IPS-NIHi7 (cell line): ENCODE measurements at regions not wholly inside any gene's neighbourhood (a gene's known extent, or its start where the extent isn't known, plus 50 kb on each side); places are given as distances from the start of the nearest gene placed in this dataset.

Source experiments
- DNase-seq: peaks from one replicate; pipeline ENCODE4 v3.0.0; 2012; ENCODE audit warnings: mixed read lengths; ENCODE audit errors: extremely low spot score

DNA sequence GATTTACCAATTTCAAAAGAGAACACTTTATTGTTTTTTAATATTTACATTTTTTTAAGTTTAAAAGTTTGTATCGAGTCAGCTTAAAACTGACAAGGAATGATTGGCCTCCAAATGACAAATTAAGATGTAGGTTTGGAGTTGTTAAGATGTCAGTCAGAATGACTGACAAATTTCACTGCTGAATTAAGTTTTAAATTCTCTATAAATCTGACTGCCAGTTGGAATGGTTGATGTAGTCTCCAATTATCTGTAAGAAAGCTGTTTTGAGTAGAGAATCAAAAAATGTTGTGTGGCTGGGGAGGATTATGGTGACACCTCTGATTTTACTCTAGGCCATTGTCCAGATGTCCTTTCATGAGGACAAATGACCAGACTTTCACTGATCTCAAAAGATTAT is 165.3 kb upstream of the CDH20 start:
- DNase-seq: no peak

DNA sequence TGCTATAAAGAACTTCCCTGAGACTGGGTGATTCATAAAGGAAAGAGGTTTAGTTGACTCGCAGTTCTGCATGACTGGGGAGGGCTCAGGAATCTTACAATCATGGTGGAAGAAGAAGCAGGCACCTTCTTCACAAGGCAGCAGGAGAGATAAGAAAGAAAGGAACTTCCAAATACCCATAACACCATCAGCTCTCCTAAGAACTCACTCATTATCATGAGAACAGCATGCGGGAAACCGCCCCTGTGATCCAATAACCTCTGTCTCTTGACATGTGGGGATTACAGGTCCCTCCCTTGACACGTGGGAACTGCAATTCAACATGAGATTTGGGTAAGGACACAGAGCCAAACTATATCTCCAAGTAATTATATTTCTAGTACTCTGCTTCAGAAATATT is 163.8 kb upstream of the CDH20 start:
- DNase-seq: no peak

DNA sequence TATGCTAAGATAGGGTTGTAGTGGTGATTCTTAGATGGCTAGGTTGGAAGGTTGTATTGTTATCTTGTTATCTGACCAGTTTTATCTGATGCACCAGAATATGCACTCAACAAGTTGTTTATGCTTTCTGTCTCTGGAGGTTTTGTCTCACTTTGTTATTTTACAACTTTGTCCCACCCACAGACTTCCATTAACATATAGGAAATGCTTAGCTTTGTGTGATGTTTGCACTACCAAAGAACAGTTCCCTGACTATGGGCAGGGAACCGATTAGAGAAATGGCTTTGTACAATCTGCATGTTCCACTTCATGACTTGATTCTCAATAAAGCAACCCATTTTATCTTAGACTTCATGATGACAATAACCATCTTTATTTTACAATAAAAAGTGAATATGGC is 160.6 kb upstream of the CDH20 start:
- DNase-seq: no peak

DNA sequence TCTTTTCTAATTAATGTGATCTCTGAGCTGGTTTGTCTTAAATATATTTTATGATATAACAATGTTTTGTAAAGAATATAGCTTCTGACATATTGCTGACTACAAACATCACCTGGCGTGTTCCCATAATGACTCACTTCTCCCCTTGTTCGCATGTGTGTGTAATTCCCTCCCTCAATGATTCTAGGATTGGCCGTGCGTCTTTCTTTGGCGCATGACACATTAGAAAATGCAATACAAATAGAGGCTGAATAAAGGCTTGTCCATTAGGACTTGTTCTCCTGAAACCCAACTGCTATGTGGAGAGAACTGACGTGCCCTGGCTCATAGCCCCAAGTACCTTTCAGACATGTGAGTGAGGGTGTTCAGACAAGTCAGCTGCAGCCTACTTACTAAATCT is 159.7 kb upstream of the CDH20 start:
- no peak for DNase-seq

DNA sequence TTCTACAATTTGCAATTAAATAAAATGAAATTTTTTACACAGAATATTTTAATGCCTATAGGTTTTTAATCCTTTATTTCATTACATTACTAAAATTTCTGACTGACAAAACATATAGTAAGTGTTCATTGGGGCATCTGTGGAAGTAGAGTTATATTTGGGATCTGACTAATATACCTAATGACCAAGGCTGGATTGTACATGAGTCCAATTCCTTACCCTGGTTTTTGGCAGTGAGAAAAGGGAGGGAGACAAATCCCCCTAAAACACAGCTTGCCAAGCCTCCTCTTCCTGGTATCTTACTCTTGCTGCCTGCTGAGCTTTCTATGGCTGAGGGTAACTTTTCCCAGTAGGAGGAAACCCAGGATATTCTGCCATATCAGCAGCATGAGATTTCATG is 149.4 kb upstream of the CDH20 start:
- DNase-seq: no peak

DNA sequence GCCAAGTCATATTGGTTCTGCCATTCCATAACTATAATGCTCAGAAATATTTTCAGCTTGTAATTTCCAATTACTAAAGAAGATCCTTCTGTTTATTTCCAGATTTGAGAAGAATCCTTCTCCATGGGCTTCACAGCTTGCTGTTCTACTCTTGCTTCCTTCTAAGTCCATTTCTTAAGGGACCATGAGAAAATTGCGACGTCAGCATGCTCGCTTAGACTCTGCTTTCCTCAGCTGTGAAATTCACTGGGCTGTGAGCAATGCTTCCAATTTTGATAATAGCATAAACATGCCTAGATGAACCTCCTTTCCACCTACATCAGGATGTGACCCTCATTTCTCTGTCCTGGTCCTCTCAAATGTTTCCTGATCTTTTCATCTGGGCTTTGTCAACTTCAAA is 145.3 kb upstream of the CDH20 start:
- DNase-seq: no peak

DNA sequence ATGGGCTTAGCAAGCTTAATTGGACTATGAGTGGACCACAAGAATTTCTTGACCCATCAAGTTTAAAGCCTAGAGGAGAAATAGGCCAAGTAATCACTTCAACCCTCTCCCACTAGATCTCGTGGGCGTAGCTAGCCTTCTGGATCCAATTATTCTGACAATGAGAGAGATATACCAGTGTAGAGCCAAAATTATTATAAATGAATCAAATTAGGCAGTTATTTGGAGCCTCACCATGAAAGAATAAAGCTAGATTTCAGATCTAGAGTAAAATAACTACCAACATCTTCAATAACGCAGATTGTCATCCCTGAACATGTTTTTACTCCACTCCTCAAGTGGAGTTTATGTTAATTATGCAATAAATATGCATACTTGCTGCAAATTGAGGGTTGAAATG is 143.9 kb upstream of the CDH20 start:
- no peak for DNase-seq

DNA sequence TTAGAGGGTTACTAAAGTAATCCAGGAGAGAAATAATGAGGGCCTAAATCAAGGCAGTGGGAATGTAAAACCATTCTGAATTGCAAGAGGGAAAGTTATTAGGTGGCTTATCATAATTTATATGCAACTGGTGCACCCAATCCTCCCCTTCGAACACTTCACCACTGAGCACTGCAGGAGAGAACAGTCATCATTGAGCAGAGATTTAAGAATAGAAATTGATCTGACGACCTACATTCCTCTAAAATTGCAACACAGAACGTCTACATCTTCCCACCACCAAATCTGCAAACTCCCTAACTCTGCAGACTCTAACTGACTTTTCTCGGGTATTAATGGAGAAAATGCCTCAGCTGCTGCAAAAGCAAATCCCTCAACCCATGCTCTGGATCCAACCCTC is 138.5 kb upstream of the CDH20 start:
- DNase-seq: no peak

DNA sequence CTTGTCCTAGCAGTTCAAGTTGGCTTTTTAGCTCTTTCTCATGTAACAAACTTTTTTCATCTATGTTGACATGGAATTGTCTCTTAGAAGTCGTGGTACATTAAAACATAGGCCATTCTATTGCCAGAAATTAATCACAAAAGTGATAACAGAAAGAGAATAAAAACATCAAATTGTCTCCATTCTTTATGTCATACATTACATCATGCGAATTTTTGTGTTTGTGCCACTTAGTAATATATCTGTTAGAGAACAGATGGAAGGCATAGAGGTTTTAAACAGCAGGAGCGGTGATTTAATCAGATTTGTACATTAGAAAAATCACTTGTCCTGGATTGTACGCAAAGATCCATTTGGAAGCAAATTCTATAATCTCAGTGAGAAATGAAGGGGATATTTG is 136.5 kb upstream of the CDH20 start:
- no peak for DNase-seq

DNA sequence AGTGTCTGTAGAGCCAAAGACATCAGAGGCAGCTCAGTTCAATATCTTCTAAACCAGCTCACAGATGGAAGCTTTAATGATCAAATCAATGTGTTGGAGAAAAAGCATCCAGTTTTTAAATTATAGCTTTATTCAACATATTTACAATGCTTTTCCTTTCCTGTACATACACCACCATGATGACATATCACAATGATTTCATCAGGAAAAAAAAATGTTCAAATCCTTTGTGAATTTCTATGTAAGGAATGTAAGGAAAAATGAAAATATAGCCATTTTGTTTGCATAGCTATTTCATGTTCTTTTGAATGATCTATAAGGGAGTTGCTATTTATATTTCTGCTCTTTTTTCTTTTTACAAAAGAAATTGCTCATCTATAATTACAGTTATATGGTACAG is 134.7 kb upstream of the CDH20 start:
- DNase-seq: no peak

DNA sequence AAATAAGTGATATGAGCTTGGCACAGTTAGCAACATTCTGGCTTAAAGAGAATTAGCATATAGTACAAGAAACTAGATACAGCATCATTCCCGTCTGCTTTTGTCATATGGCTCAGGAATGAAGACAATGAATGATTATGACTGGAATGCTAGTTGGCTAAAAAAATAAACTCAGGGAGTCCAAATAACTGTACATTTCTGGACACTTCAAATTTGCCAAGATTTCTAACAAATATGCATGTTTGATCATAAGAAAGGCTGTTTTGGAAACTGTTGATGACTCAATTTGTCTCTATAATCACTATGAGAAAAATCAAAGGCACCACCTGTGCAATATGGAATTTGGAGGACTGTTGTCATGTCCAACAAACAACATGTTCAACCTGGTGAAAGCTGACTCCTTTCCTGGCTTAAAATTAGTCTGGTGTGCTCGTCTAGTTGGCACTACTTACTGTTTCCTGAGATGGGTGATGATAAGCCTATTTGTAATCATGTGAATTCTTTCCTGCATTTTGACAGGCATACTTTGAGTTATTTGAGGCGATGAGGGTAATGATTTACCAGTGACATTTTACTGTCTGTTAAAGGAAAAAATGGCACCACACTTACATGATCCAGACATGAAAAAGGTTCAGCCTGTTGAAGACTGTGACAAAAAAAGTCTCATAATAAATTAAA is 133.9 kb upstream of the CDH20 start:
- DNase-seq: no peak

DNA sequence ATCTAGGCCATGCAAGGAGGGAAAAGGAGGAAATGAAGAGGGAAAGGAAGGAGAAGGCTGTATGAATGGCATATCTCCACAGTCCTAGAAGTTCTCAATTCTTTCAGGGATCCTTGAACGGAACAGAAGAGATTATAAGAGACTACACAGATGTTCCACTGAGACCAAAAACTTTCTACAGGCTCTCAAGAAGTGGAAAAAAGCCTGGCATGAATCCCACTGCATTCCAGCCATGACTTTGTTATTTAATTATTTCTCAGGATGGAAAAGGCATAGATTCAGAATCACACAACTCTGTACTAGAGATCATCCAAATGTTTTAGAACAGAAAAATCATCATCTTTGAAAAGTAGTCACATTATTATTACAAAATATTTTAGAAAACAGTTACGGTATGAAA is 131.7 kb upstream of the CDH20 start:
- no peak for DNase-seq

DNA sequence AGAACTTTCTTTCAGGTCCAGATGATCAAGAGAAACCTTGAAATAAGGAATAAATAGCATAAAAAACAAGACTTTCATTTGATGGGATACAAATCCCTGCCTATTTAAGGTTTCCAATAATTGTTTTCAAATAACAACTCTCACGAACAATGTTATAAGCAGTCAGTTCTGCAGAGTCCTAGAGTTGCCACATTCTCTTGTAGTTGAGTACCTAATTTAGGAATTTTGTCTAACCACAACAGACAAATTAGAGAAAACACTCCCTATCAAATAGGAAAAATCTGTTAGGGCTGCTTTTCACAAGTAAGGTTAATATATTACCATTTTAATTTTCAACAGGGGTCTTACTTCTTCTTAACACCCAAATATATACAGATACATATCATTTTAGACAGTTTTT is 130.1 kb upstream of the CDH20 start:
- DNase-seq: no peak

DNA sequence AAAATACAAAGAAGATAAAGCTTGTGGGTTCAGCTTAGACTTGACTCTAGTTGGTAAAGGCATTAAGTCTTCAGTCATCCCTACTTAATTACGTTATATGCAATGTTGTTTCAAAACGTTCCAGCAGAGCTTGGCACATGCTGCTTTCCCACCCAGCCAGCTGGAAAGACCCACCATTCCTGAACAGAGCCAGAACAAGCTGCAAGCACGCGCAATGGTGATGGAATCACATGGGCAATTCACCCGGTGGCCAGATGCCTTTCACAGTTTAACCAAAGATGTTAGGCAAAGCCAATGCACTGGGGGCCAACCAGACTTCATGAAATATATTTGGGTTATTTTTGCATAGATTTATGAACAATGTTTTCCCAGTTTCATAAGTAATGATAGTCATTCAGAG is 123.4 kb upstream of the CDH20 start:
- no peak for DNase-seq

DNA sequence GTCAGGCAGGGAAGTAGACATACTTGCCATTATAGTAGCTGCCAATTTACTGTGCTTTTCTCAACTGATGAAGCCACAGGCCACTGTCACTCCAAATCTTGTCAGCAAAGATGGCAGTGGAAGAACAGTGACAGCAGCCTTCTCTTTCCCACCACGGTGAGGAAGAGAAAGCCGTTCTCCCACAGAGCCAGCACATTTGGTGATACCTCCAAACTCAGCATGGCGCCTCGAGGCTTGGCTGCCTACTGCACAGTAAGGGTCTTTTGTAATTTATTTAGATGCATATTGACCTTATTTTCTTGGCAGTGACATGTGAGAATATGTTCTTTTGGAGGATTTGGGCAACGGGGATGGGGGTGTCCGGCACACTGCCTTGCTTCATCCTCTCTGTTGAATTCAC is 117.2 kb upstream of the CDH20 start:
- DNase-seq: no peak

DNA sequence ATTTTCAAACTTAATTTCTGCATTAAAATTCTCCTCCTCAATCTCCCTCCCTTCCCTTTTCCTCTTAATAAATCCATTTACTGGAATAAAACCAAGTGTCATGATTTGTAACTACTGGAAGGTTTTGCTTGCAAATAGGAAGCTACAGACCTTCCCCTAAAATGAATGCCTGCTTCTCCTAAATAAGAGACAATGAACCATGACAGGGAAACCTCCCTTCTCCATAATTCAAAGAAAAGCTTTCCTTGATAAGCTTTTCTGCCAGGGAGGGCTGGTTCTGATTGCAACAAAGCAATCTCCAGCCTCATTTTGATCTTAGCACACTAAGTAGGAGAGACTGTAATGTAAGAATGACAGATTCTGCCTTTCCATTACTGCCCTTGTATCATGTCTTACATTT is 111.0 kb upstream of the CDH20 start:
- DNase-seq: no peak

DNA sequence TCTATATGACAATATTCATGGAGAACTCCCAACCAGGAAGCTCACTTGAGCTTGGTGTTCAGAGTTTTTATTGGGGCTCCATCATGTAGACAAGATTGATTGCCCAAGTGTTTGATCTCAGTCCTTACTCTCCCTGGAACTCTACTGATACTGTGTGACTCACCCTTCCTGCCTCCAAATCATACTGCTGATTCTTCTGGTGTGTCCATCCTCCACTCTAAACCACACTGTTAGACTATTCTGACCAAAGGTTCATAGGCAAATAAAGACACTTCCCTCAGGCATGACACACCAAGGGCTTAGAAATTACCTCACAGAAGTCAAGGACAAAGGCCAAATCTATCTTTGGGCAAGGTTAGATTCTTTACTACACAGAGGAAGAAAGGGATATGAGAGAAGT is 107.9 kb upstream of the CDH20 start:
- DNase-seq: no peak

DNA sequence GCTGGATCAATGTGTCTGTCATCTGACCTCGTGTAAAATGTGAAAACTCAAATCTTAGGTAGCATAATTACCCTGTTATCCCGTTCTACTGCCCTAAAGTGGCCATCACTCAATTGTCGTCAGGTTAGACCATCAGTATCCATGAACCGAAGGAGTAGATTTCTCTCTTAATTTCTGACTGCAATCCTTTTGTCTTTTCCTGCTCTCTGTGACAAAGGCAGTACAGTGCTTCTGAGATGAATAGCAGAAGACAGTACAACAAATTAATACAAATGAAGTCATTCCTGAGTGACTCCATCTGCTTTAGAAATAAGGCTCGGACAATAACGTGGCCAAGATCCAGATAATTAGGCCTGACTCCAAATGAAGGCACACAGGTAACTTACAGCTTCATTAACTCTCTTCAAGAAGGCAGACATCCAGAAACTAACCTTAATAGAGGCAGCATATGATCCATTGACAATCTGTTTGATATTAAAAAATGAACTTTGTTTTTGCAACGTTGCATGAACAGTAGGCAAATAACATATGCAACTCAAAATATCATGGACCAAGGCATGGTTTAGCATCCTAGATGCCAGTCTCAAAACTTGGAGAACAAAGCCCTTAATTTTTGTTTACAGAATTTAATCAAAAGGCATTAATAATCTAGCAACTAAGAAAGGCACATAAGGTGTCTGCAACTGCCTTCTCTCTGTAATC is 96.7 kb upstream of the CDH20 start:
- DNase-seq: no peak

DNA sequence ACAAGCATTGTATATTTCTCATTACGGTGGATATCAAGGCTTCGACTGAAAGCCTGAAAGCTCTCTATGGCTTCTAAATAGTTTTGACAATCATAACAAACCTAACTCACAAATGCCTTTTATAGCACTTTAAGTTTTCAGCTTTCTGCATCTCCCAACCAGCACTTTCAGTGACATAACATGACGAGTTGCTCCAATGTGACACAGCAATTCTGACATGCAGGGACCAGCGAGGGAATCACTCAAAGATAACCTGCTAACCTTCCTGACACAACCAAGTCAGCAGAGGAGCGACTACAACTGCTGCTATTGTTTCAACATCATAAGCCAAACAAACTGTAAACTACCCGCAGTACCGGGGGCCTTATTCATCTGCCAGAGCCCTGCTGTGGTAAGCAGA is 95.7 kb upstream of the CDH20 start:
- DNase-seq: no peak

DNA sequence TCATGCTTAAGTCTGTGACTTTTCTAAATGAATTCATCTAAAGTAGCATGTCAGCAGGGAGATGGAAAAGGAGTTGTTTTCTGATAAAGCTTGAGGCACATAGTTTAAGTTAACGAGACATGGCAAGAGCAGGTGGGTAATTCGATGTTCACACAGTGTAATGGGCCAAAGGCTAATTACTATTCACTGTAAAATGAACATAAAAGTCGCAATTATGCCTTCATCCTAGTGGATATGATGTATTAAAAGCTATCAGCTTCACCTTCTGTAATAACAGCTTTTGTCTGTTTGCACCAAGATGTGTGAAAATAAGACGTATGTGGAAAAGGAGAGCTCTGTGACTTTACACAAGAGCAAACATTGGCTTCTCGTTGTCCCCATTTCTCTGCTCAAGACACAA is 94.2 kb upstream of the CDH20 start:
- no peak for DNase-seq

DNA sequence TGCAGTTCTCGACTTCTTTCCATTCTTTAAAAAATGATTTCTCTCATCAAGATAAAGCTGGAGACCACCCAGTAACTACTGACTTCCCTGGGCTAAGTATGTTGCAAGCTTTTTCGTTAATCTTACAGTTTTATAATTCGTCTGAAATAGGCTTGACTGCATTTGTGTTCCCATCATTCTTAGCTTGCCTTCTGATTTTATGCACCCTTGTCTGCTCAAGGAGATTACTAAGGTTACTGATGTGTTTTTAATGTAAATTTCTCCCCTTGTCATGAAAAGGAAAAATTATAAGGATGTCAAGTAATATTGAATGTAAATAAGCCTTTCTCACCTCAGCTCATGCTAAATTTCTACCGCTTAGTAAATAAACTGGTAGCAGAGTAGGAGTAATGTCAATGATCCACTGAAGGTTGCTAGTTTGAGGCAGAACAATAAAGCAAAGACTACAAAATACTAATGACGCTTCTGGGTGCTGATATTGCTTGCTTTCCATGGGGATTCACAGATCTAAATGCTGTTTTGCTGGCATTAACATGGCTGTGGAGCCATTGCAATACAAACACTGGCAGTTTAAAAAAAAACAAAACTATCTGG is 91.9 kb upstream of the CDH20 start:
- no peak for DNase-seq

DNA sequence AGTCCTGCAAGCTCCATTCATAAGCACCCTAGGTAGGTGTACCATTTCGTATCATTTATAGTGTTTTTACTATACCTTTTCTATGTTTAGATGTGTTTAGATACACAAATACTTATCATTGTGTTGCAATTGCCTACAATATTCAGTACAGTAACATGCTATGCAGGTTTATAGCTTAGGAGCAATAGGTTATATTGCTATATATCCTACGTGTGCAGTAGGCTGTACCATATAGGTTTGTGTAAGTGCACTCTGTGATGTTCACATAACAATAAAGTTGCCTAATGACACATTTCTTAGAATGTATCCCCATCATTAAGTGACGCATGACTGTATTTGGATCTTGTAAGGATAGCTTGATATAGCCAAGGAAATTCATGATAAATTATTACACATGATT is 88.6 kb upstream of the CDH20 start:
- no peak for DNase-seq

DNA sequence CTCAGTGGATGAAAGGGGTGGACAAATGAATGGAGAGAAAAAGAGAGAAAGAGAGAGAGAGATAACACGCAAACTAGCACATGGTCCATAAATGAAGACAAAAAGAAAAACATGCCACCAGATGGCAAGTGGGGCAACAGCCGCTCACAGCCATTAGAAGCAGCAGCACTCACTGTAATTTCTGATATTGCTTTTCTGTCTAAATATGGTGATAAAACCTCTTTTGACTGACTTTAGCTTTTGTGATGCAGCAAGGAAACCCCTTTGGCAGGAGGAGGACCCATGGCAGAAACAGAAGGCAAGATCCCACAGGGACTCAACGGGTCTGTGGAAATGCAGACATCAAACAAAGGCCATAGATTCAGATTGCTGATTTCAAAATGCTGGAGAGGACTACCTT is 88.0 kb upstream of the CDH20 start:
- no peak for DNase-seq

DNA sequence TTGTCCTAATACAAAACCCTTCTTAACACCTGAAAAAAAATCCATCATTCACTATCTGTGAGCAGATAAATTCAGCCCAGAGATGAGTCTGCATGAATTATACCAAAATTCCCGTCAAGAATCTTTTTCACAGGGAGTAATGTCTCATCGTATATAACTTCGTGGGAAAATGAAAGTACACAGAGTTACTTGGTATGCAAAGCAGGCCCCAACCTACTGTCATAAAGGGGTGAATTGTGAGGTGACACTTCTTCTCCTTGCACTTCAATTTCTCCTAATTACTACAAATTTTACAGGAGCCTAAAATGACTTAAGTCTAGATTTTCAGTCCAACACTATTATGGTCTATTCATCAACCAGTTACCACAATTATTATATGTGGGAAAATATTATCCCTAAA is 84.6 kb upstream of the CDH20 start:
- no peak for DNase-seq
